ENCODE measurements at regions not wholly inside any gene's neighbourhood (a gene's known extent, or its start where the extent isn't known, plus 50 kb on each side); places are given as distances from the start of the nearest gene placed in this dataset.

GRCh38 chr2:204367466-204367865 is 177.8 kb upstream of the PARD3B start:
- TF ChIP-seq POLR2AphosphoS5 (IDR thresholded peaks at IDR 0.05; ENCODE audit: borderline replicate concordance, low read depth, low read length): no peak
- TF ChIP-seq EZH2 (IDR thresholded peaks at IDR 0.05): no peak
